Muscle layer of colon (tissue), 2 donors: ENCODE measurements at regions not wholly inside any gene's neighbourhood (a gene's known extent, or its start where the extent isn't known, plus 50 kb on each side); places are given as distances from the start of the nearest gene placed in this dataset.

Experiments used
- H3K27ac ChIP-seq: one replicate; pipeline ENCODE4 v1.7.0; 2013; ENCODE audit warnings: low read depth, mild to moderate bottlenecking, low read length, moderate library complexity
- H3K27me3 ChIP-seq, 2 donors: one replicate each; pipeline ENCODE4 v1.7.0; 2013; ENCODE audit warnings: low read length in 2 of 2, mild to moderate bottlenecking in 2 of 2; ENCODE audit not compliant: insufficient read depth in 2 of 2, control insufficient read depth in 1 of 2
- H3K36me3 ChIP-seq: one replicate; pipeline ENCODE4 v1.7.0; 2013; ENCODE audit warnings: mild to moderate bottlenecking, low read length; ENCODE audit not compliant: insufficient read depth
- H3K4me1 ChIP-seq: one replicate; pipeline ENCODE4 v1.7.0; 2013; ENCODE audit warnings: mild to moderate bottlenecking, low read length; ENCODE audit not compliant: insufficient read depth
- H3K4me3 ChIP-seq, 2 donors: one replicate each; pipeline ENCODE4 v1.7.0; 2013; ENCODE audit warnings: low read length in 2 of 2, low read depth in 1 of 2, mild to moderate bottlenecking in 1 of 2, moderate library complexity in 1 of 2
- H3K9ac ChIP-seq: one replicate; pipeline ENCODE4 v1.7.0; 2013; ENCODE audit warnings: low read length
- H3K9me3 ChIP-seq: one replicate; pipeline ENCODE4 v1.7.0; 2013; ENCODE audit warnings: mild to moderate bottlenecking, low read length
- donor health status: abdominal sarcoma.
- donor health status: Adenocarcinoma of cecum.

DNA sequence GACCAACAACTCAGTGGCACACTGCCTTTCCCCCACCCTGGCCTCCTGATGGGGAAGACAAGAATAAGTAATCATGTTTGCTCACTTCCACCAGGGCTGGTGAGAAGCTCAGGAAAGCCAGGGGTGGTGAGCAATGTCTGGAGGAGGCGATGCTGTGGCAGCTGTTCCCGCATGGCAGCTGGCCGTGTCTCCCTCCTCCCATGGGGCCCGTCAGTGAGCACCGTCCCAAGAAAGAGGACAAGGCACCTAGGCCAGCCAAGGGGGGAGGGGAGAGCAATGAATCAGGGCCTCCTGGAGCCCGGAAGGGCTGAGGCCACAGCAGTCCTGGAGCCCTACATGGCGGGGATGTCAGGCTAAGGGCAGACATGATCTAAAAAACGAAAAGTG lies 69.2 kb upstream of the INSIG1 start:
- H3K4me3 ChIP-seq = no peak overlapping the region
- no peak overlapping the region for H3K9ac ChIP-seq
- H3K9me3 ChIP-seq = no peaks in the 10 kb centered on the region
- no peak overlapping the region for H3K27ac ChIP-seq
- H3K4me1 ChIP-seq = no peaks in the 10 kb centered on the region
- peaks cover 0 to 18% of the 10 kb centered on the region in 2 donors for H3K27me3 ChIP-seq
- no peaks in the 10 kb centered on the region for H3K36me3 ChIP-seq

GRCh38 chr7:155228894-155229293 lies 68.8 kb upstream of the INSIG1 start:
- Histone ChIP-seq H3K4me3 (no peak overlapping the region), H3K4me1 (no peaks in the 10 kb centered on the region), H3K27me3 (peaks cover 0 to 18% of the 10 kb centered on the region in 2 donors), H3K9me3 (no peaks in the 10 kb centered on the region), H3K36me3 (no peaks in the 10 kb centered on the region), H3K9ac (no peak overlapping the region), H3K27ac (no peak overlapping the region)

- H3K27ac ChIP-seq = no peak overlapping the region
- H3K4me1 ChIP-seq = no peaks in the 10 kb centered on the region
- H3K9ac ChIP-seq = no peak overlapping the region
Measured at GRCh38 chr7:155229548-155230168, 68.0 kb upstream of the INSIG1 start.

DNA sequence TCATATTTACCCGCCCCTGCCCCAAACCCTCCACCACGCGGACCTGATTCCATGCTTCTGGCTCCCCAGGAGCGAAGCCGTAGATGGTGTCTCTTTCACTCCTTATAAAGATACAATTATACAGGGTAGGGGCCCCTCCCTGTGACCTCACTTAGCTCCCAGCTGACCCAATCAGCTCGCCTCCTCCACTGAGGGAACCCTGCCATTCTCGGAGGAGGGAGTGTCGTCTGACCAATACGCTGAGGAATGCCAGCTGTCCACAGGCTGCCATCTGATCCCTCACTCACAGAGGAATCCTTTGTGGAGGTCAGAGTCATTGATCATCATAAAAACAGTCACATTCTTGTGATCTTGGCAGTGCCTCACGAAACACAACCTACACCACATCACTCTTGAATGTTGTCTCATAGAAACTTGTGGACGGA lies 67.5 kb upstream of the INSIG1 start:
- no peak overlapping the region for H3K27ac ChIP-seq
- H3K36me3 ChIP-seq = no peaks in the 10 kb centered on the region
- no peak overlapping the region for H3K9ac ChIP-seq
- no peaks in the 10 kb centered on the region for H3K9me3 ChIP-seq
- peaks cover 0 to 18% of the 10 kb centered on the region in 2 donors for H3K27me3 ChIP-seq
- H3K4me3 ChIP-seq = no peak overlapping the region
- H3K4me1 ChIP-seq = no peaks in the 10 kb centered on the region

More at GRCh38 chr7:155229548-155230168, 68.0 kb upstream of the INSIG1 start:
- no peaks in the 10 kb centered on the region for H3K36me3 ChIP-seq
- no peak overlapping the region for H3K4me3 ChIP-seq
- peaks cover 0 to 18% of the 10 kb centered on the region in 2 donors for H3K27me3 ChIP-seq
- no peaks in the 10 kb centered on the region for H3K9me3 ChIP-seq

DNA sequence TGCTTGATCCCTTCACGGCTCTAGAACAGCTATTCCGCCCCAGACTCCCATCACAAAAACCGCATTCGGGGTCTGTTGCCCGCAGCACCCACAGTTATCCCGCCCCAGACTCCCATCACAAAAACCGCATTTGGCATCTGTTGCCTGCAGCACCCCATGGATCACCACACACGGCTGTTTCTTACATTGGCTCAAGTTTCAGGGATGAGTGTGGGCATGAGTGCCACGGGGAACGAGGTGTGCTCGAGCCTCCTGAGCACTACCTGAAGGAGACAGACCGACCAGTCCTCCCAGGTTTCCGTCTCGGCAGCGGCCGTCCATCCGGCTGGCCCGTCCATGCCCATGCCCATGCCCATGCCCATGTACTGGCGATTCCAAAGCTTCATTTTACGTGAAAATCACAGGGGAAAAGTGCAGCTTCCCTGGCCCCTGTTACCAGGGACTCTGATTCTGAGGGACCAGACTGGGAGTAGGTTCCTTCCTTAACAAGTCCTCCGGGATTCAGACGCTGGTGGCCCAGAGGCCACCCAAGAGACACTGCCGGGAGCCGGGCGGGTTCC lies 66.4 kb upstream of the INSIG1 start:
- no peaks in the 10 kb centered on the region for H3K9me3 ChIP-seq
- peaks cover 0 to 17% of the 10 kb centered on the region in 2 donors for H3K27me3 ChIP-seq
- no peak overlapping the region for H3K9ac ChIP-seq
- no peaks in the 10 kb centered on the region for H3K4me1 ChIP-seq
- no peak overlapping the region for H3K4me3 ChIP-seq
- H3K36me3 ChIP-seq = no peaks in the 10 kb centered on the region
- H3K27ac ChIP-seq = no peak overlapping the region

DNA sequence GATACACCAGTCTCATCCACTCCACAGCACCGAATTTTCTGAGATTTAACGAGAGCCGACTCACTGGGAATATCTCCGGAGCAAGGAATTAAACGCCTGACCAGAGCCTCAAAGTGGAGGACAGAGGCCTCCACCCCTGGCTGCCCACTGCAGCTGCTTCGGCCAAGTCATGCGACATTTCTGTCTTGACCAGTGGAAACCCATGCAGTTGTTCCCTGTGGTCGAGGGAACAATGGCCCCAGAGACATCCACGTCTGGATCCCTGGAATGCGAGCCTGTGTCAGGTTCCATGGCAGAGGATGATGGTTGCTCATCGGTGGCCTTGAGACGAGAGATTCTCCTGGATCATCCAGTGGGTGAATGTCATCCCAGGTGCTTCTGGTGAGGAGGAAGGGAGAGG lies 65.7 kb upstream of the INSIG1 start:
- Histone ChIP-seq H3K27me3 (peaks cover 0 to 14% of the 10 kb centered on the region in 2 donors), H3K36me3 (no peaks in the 10 kb centered on the region), H3K9me3 (no peaks in the 10 kb centered on the region), H3K9ac (no peak overlapping the region), H3K4me3 (no peak overlapping the region), H3K4me1 (no peaks in the 10 kb centered on the region), H3K27ac (no peak overlapping the region)

DNA sequence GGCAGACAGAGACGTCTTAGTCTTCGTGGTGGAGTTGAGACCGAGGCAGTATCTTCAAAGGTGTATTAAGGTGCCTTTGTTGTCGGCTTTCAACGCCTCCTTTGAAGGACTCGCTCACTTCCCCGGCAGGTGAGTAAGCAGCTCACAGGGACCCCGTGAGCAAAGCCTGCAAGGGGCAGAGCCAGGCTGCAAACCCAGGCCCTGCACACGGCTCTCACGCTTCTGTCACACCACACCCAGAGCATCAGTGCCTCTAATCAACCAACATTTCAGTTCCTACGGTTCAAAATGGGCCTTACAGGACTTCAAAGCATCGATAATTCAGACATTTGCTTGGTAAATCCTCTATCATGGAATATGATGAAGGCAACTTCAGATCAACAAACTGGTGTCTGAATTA lies 64.8 kb upstream of the INSIG1 start:
- H3K27ac ChIP-seq = no peak overlapping the region
- no peaks in the 10 kb centered on the region for H3K36me3 ChIP-seq
- H3K9me3 ChIP-seq = no peaks in the 10 kb centered on the region
- H3K4me1 ChIP-seq = no peaks in the 10 kb centered on the region
- peaks cover 0 to 7% of the 10 kb centered on the region in 2 donors for H3K27me3 ChIP-seq
- no peak overlapping the region for H3K4me3 ChIP-seq
- no peak overlapping the region for H3K9ac ChIP-seq

- H3K4me1 ChIP-seq = no peaks in the 10 kb centered on the region
- no peaks in the 10 kb centered on the region for H3K9me3 ChIP-seq
- H3K27me3 ChIP-seq = peaks cover 0 to 5% of the 10 kb centered on the region in 2 donors
- H3K27ac ChIP-seq = no peak overlapping the region
- H3K36me3 ChIP-seq = no peaks in the 10 kb centered on the region
- H3K4me3 ChIP-seq = no peak overlapping the region
- H3K9ac ChIP-seq = no peak overlapping the region
Measured at GRCh38 chr7:155233311-155234157, 64.1 kb upstream of the INSIG1 start.

DNA sequence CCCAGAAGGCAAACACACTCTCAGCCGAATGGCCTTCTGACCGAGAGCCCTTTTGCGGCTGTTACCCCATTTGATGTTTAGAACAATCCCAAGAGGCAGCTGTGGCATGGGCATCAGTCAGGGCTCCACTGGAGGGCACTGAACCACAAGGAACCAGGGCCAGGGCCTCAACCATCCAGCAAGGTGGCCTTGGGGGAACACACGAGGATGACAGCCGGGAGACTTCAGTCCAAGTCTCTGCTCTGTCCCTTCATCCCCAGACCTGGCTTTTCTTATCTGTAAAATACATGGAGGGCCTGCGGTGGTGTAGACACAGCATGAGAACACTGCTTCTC lies 63.6 kb upstream of the INSIG1 start:
- Histone ChIP-seq H3K36me3 (no peaks in the 10 kb centered on the region), H3K9ac (no peak overlapping the region), H3K4me1 (no peaks in the 10 kb centered on the region), H3K9me3 (no peaks in the 10 kb centered on the region), H3K4me3 (no peak overlapping the region), H3K27ac (no peak overlapping the region), H3K27me3 (peaks cover 0 to 3% of the 10 kb centered on the region in 2 donors)

DNA sequence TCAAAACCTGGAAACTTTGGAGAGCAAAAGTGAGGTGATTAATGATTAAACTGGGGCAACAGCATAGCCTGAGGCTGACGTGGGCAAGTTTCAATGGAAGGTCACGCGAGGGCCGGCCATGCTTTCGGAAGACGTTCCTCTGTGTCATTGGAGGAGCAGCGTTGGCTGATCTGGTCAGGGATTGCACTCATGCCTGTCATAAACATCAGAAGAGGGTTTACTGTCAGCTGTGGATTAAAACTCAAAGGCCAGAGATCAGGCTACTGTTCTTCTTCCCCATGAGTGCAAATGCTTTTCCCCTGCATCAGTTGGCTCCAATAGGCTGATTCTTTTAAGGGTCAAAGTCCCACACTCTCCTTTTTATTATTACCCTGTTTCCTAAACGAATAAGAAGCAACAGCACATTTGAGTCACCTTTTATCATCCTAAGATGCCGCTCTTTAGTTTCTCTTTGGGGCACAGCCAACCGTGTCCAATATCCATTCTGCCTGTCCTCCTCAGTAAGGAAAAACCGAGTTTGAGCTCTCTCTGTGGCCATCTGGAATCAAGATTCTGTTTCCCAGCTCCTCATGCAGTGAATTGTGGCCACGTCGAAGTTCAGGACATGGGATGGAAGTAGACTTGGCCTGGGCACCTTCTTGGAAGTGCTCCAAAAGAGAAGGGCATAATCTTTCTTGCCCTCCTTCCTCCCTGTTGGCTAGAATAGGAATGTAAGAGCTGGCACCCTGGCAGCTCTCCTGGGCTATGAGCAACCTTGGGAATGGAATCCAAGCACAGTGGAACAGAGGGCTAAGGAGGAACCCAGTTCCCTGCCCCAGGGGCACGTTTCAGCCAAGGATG lies 62.5 kb upstream of the INSIG1 start:
- Histone ChIP-seq H3K9ac (no peak overlapping the region), H3K4me3 (no peak overlapping the region), H3K27ac (no peak overlapping the region), H3K4me1 (no peaks in the 10 kb centered on the region), H3K36me3 (no peaks in the 10 kb centered on the region), H3K9me3 (no peaks in the 10 kb centered on the region), H3K27me3 (peaks cover 0 to 3% of the 10 kb centered on the region in 2 donors)

GRCh38 chr7:155236386-155236785 lies 61.3 kb upstream of the INSIG1 start:
- Histone ChIP-seq H3K27ac (no peak overlapping the region), H3K9ac (no peak overlapping the region), H3K4me1 (no peaks in the 10 kb centered on the region), H3K36me3 (no peaks in the 10 kb centered on the region), H3K27me3 (peaks cover 0 to 3% of the 10 kb centered on the region in 2 donors), H3K9me3 (no peaks in the 10 kb centered on the region), H3K4me3 (no peak overlapping the region)
